B cell (primary cell): ENCODE measurements at regions not wholly inside any gene's neighbourhood (a gene's known extent, or its start where the extent isn't known, plus 50 kb on each side); places are given as distances from the start of the nearest gene placed in this dataset.

Experiments used
- ATAC-seq: fragments of 200-7000 bp; cut with Tn5 transposase; one replicate; pipeline ENCODE4 v1.10.0; 2021; ENCODE audit warnings: low read depth, mild to moderate bottlenecking, moderate number of reproducible peaks, moderate library complexity
- CTCF ChIA-PET: fragments of 350-600 bp; sonication (Branson Sonifier 250); formaldehyde crosslinking; loops from one replicate; lab custom pipeline; 2021; ENCODE audit warnings: antibody characterized with exemption, inconsistent platforms; lab: Charles Lee
- POLR2A ChIA-PET: fragments of 350-600 bp; sonication (Branson Sonifier 250); formaldehyde crosslinking; loops from one replicate; lab custom pipeline; 2021; ENCODE audit warnings: antibody characterized with exemption; lab: Charles Lee
- DNase-seq: peaks from one replicate; pipeline ENCODE4 v3.0.0; 2013
- H2AFZ ChIP-seq: 2 replicates; pipeline ENCODE4 v1.6.1; 2012; ENCODE audit warnings: mild to moderate bottlenecking, low read depth, low read length; ENCODE audit not compliant: insufficient read depth, poor library complexity, severe bottlenecking
- H3K27ac ChIP-seq, 2 donors: 1 replicate in 1 of 2; 2 replicates in 1 of 2; pipeline ENCODE4 v1.5.1; 2012 to 2013; ENCODE audit warnings: low read length in 2 of 2, mild to moderate bottlenecking in 2 of 2, moderate library complexity in 1 of 2
- H3K27me3 ChIP-seq, 4 experiments: fragments of 200-600 bp in 1 of 4; sonication (generic) in 1 of 4; replicated peaks in 1 of 4; 1 replicate in 2 of 4; 2 replicates in 2 of 4; pipeline versions ENCODE4 v1.6.1 to v1.7.0; 2013 to 2016; ENCODE audit warnings: low read length in 3 of 4, mild to moderate bottlenecking in 2 of 4, mixed read lengths in 1 of 4, moderate library complexity in 1 of 4; ENCODE audit not compliant: insufficient read depth in 4 of 4, control insufficient read depth in 3 of 4; ENCODE audit errors: control extremely low read depth in 1 of 4
- H3K36me3 ChIP-seq, 2 experiments: replicated peaks in 1 of 2; 1 replicate in 1 of 2; 2 replicates in 1 of 2; pipeline versions ENCODE4 v1.6.1 to v1.7.1; 2013; ENCODE audit warnings: low read length in 1 of 2; ENCODE audit not compliant: insufficient read depth in 2 of 2, control insufficient read depth in 1 of 2; ENCODE audit errors: control extremely low read depth in 1 of 2, extremely low read depth in 1 of 2
- H3K4me1 ChIP-seq, 2 donors: fragments of 200-600 bp in 1 of 2; sonication (generic) in 1 of 2; 1 replicate in 1 of 2; 2 replicates in 1 of 2; pipeline versions ENCODE4 v1.5.1 to v1.6.1; 2013 to 2017; ENCODE audit warnings: low read length in 2 of 2; ENCODE audit not compliant: control insufficient read depth in 2 of 2, insufficient read depth in 2 of 2
- H3K4me2 ChIP-seq: replicated peaks from 2 replicates; pipeline ENCODE3; 2012; ENCODE audit warnings: mild to moderate bottlenecking, low read depth, low read length; ENCODE audit not compliant: poor library complexity, severe bottlenecking
- H3K4me3 ChIP-seq, 5 experiments: fragments of 200-600 bp in 1 of 5; sonication (generic) in 1 of 5; 1 replicate in 3 of 5; 2 replicates in 2 of 5; pipeline versions ENCODE4 v1.5.1 to v1.7.0; 2011 to 2016; ENCODE audit warnings: low read length in 4 of 5, mild to moderate bottlenecking in 4 of 5, low read depth in 2 of 5, control low read depth in 1 of 5, moderate library complexity in 1 of 5; ENCODE audit not compliant: insufficient read depth in 1 of 5; ENCODE audit errors: control extremely low read depth in 1 of 5, extremely low read depth in 1 of 5
- H3K79me2 ChIP-seq: fragments of 200-600 bp; sonication (generic); one replicate; pipeline ENCODE4 v1.6.0; 2016; ENCODE audit warnings: low read length; ENCODE audit not compliant: control insufficient read depth, insufficient read depth
- H3K9ac ChIP-seq: fragments of 200-600 bp; sonication (generic); 2 replicates; pipeline ENCODE4 v1.6.1; 2017; ENCODE audit warnings: mild to moderate bottlenecking, low read length, moderate library complexity
- H3K9me3 ChIP-seq, 3 donors: one replicate each; pipeline versions ENCODE4 v1.6.1 to v1.7.1; 2013; ENCODE audit warnings: low read length in 2 of 3; ENCODE audit not compliant: control insufficient read depth in 2 of 3, insufficient read depth in 1 of 3; ENCODE audit errors: control extremely low read depth in 1 of 3
- H4K20me1 ChIP-seq: 2 replicates; pipeline ENCODE4 v1.6.0; 2012; ENCODE audit warnings: mild to moderate bottlenecking, low read length; ENCODE audit not compliant: insufficient read depth, control insufficient read depth, poor library complexity, severe bottlenecking
- H3K27ac Mint-ChIP-seq: one replicate; pipeline ENCODE4 v1.8.0; 2021; ENCODE audit warnings: mixed read lengths
- H3K27me3 Mint-ChIP-seq: one replicate; pipeline ENCODE4 v1.8.0; 2021; ENCODE audit warnings: mixed read lengths
- H3K4me1 Mint-ChIP-seq: one replicate; pipeline ENCODE4 v1.8.0; 2021; ENCODE audit warnings: mixed read lengths
- H3K4me3 Mint-ChIP-seq: one replicate; pipeline ENCODE4 v1.8.0; 2021; ENCODE audit warnings: mixed read lengths
- H3K9me3 Mint-ChIP-seq: one replicate; pipeline ENCODE4 v1.8.0; 2022; ENCODE audit warnings: mixed read lengths; ENCODE audit not compliant: insufficient read depth
- CTCF ChIP-seq: fragments of 200-600 bp; IDR thresholded peaks from one replicate; pipeline ENCODE4 v1.8.0; 2022; ENCODE audit warnings: antibody characterized with exemption, mild to moderate bottlenecking
- EZH2 ChIP-seq: IDR thresholded peaks from 2 replicates; pipeline ENCODE4 v1.6.1; 2012; ENCODE audit warnings: borderline replicate concordance, low read depth, mild to moderate bottlenecking, moderate library complexity, low read length; ENCODE audit not compliant: insufficient read depth, poor library complexity, severe bottlenecking
- WGBS: methylation state at CpG from one replicate; pipeline ENCODE4 v1.1.5; 2013; ENCODE audit warnings: missing lambda C conversion rate; ENCODE audit not compliant: insufficient coverage; 5-methylcytosine and 5-hydroxymethylcytosine counted together
- intact Hi-C: fragments of 100-400 bp; cut with micrococcal nuclease; formaldehyde crosslinking; loops from one replicate; pipeline ENCODE4 v1.10.0; 2022

- Histone ChIP-seq H3K79me2 (no peaks in the 10 kb centered on the region), H3K27me3 (no peaks in the 10 kb centered on the region), H3K27ac (no peak overlapping the region), H3K4me3 (no peak overlapping the region), H3K4me2 (no peak overlapping the region), H3K4me1 (no peaks in the 10 kb centered on the region), H3K36me3 (no peaks in the 10 kb centered on the region), H4K20me1 (no peaks in the 10 kb centered on the region), H3K9ac (no peak overlapping the region), H3K9me3 (peaks cover 0 to 10% (median 1%) of the 10 kb centered on the region in 3 donors), H2AFZ (no peak overlapping the region)
- no peak overlapping the region for H3K27ac Mint-ChIP-seq
- CTCF ChIA-PET: no interaction called here
- POLR2A ChIA-PET: no interaction called here
- no peaks in the 10 kb centered on the region for H3K4me1 Mint-ChIP-seq
- ATAC-seq: no peak
- intact Hi-C loops: no loop called here
- no peak for DNase-seq
- no peak overlapping the region for H3K4me3 Mint-ChIP-seq
- peaks cover 5% of the 10 kb centered on the region for H3K9me3 Mint-ChIP-seq
- no peaks in the 10 kb centered on the region for H3K27me3 Mint-ChIP-seq
- TF ChIP-seq CTCF: no peak
- no peak for TF ChIP-seq EZH2
Measured at GRCh38 chr11:57047610-57048009, 58.9 kb downstream of the OR5AK2 start.

- Histone ChIP-seq H3K27ac (no peak overlapping the region), H2AFZ (no peak overlapping the region), H3K9ac (no peak overlapping the region), H3K79me2 (no peaks in the 10 kb centered on the region), H3K9me3 (peaks cover 0 to 10% (median 0%) of the 10 kb centered on the region in 3 donors), H3K4me2 (no peak overlapping the region), H3K4me3 (no peak overlapping the region), H3K4me1 (no peaks in the 10 kb centered on the region), H3K27me3 (no peaks in the 10 kb centered on the region), H4K20me1 (no peaks in the 10 kb centered on the region), H3K36me3 (no peaks in the 10 kb centered on the region)
- DNase-seq (no peak), ATAC-seq (no peak)
- no peaks in the 10 kb centered on the region for H3K4me1 Mint-ChIP-seq
- TF ChIP-seq EZH2: no peak
- no peak for TF ChIP-seq CTCF
- H3K27me3 Mint-ChIP-seq: no peaks in the 10 kb centered on the region
- H3K4me3 Mint-ChIP-seq: no peak overlapping the region
- intact Hi-C loops: no loop called here
- ChIA-PET POLR2A (no interaction called here), CTCF (no interaction called here)
- peaks cover 5% of the 10 kb centered on the region for H3K9me3 Mint-ChIP-seq
- no peak overlapping the region for H3K27ac Mint-ChIP-seq
- 90% methylated on average over 3 of the region's 4 CpGs for WGBS
Measured at GRCh38 chr11:57049749-57050148, 61.0 kb downstream of the OR5AK2 start.
